K562 (cell line): ENCODE measurements at regions not wholly inside any gene's neighbourhood (a gene's known extent, or its start where the extent isn't known, plus 50 kb on each side); places are given as distances from the start of the nearest gene placed in this dataset.

Source experiments
- ATAC-seq: fragments of 200-7000 bp; cut with Tn5 transposase; 3 replicates; pipeline ENCODE4 v1.9.1; 2020; ENCODE audit warnings: moderate library complexity
- BruUV-seq: library from RNA; stranded (reverse); fragments of 400-500 nt; replicated peaks from 2 replicates; lab custom pipeline; 2021; lab: Mats Ljungman, UMichigan
- CTCF ChIA-PET: fragments of 300-600 bp; formaldehyde crosslinking; extraction: SDS; loops from one replicate; lab custom pipeline; 2021; ENCODE audit warnings: low intra/inter-chr PET ratio; lab: Yijun Ruan, JAX
- POLR2A ChIA-PET: fragments of 300-600, 350-650 bp; sonication (Branson Sonifier 250); formaldehyde crosslinking; extraction: SDS; loops from one replicate; lab custom pipeline; 2021; ENCODE audit warnings: antibody characterized with exemption, inconsistent platforms; lab: Yijun Ruan, JAX
- DNase-seq, 4 experiments: peaks; one replicate each; pipeline versions ENCODE4 v3.0.0 to v3.0.0-alpha.2; 2011 to 2018; ENCODE audit warnings: low spot score in 3 of 4, mixed read lengths in 3 of 4; ENCODE audit errors: extremely low read depth in 1 of 4
- FAIRE-seq: peaks from 2 replicates; lab custom pipeline; 2011; peaks lifted over from hg19 to GRCh38; lab: Jason Lieb, UNC
- H2AFZ ChIP-seq: 2 replicates; pipeline ENCODE4 v1.6.0; 2011; ENCODE audit warnings: low read depth, low read length, control low read depth, inconsistent platforms
- H3K27ac ChIP-seq: fragments of 200-600 bp; 3 replicates; pipeline ENCODE4 v1.8.0; 2011; ENCODE audit warnings: low read depth, mild to moderate bottlenecking, control low read depth, inconsistent platforms, low read length, moderate library complexity, mixed read lengths; ENCODE audit errors: extremely low read depth
- H3K27me3 ChIP-seq, 2 experiments: fragments of 300-600 bp in 1 of 2; 2 replicates in 1 of 2; 3 replicates in 1 of 2; pipeline versions ENCODE4 v1.6.0 to v1.8.0; 2011; ENCODE audit warnings: inconsistent platforms in 2 of 2, low read length in 2 of 2, mild to moderate bottlenecking in 1 of 2, mixed read lengths in 1 of 2, moderate library complexity in 1 of 2; ENCODE audit not compliant: control insufficient read depth in 2 of 2, insufficient read depth in 2 of 2
- H3K36me3 ChIP-seq: fragments of 300-600 bp; 3 replicates; pipeline ENCODE4 v1.8.0; 2011; ENCODE audit warnings: mild to moderate bottlenecking, low read length, inconsistent platforms; ENCODE audit not compliant: control insufficient read depth, insufficient read depth
- H3K4me1 ChIP-seq, 2 experiments: fragments of 200-600 bp in 1 of 2; replicated peaks in 1 of 2; 2 replicates in 1 of 2; 3 replicates in 1 of 2; pipeline versions ENCODE4 v1.5.1 to v1.8.0; 2011; ENCODE audit warnings: inconsistent platforms in 2 of 2, low read length in 2 of 2, mild to moderate bottlenecking in 1 of 2, mixed read lengths in 1 of 2, moderate library complexity in 1 of 2; ENCODE audit not compliant: control insufficient read depth in 2 of 2, insufficient read depth in 2 of 2
- H3K4me2 ChIP-seq: 2 replicates; pipeline ENCODE4 v1.6.1; 2011; ENCODE audit warnings: low read length, control low read depth, inconsistent platforms, mixed read lengths; ENCODE audit not compliant: insufficient read depth
- H3K4me3 ChIP-seq: fragments of 200-600 bp; sonication (generic), shearing (Covaris generic); 2 replicates; pipeline ENCODE4 v1.5.1; 2016; ENCODE audit warnings: control low read depth, inconsistent platforms
- H3K79me2 ChIP-seq: fragments of 200-600 bp; 3 replicates; pipeline ENCODE4 v1.8.0; 2011; ENCODE audit warnings: low read length, inconsistent platforms; ENCODE audit not compliant: control insufficient read depth, insufficient read depth
- H3K9ac ChIP-seq, 2 experiments: 2 replicates each; pipeline versions ENCODE4 v1.6.0 to v1.6.1; 2011; ENCODE audit warnings: low read depth in 2 of 2, low read length in 2 of 2, control low read depth in 1 of 2, inconsistent platforms in 1 of 2, mild to moderate bottlenecking in 1 of 2, mixed read lengths in 1 of 2; ENCODE audit not compliant: insufficient read depth in 1 of 2
- H3K9me1 ChIP-seq: one replicate; pipeline ENCODE4 v1.6.0; 2011; ENCODE audit warnings: inconsistent platforms, mild to moderate bottlenecking, low read length, moderate library complexity; ENCODE audit not compliant: control insufficient read depth, insufficient read depth
- H3K9me3 ChIP-seq: replicated peaks from 2 replicates; pipeline ENCODE4 v1.5.1; 2011; ENCODE audit warnings: low read depth, low read length, inconsistent platforms; ENCODE audit not compliant: control insufficient read depth, insufficient read depth
- H4K20me1 ChIP-seq: replicated peaks from 2 replicates; pipeline ENCODE4 v1.6.1; 2011; ENCODE audit warnings: low read length, inconsistent platforms, mixed read lengths; ENCODE audit not compliant: control insufficient read depth, insufficient read depth
- DIDO1 ChIP-seq: fragments of 450-650 bp; IDR thresholded peaks from 2 replicates; pipeline ENCODE4 v1.6.1; 2016; ENCODE audit warnings: low read depth, missing biosample characterization, missing genetic modification characterization
- JUNB ChIP-seq: fragments of 450-650 bp; formaldehyde crosslinking; conservative IDR thresholded peaks from 2 replicates; pipeline ENCODE4 v1.4.0; 2020; ENCODE audit warnings: mild to moderate bottlenecking
- NCOA6 ChIP-seq: fragments of 450-650 bp; IDR thresholded peaks from 2 replicates; pipeline ENCODE4 v1.6.1; 2017; ENCODE audit warnings: mild to moderate bottlenecking
- NR2C2 ChIP-seq, 2 experiments: fragments of 200-800 bp in 1 of 2; sonication (Bioruptor generic) in 1 of 2; sonication (generic) in 1 of 2; formaldehyde crosslinking in 1 of 2; IDR thresholded peaks; 2 replicates each; pipeline versions ENCODE4 v1.6.1 to v1.8.0; 2016 to 2022; ENCODE audit warnings: mild to moderate bottlenecking in 1 of 2, missing compliant biosample characterization in 1 of 2, missing genetic modification characterization in 1 of 2, missing genetic modification reagents in 1 of 2
- SIX5 ChIP-seq, 2 experiments: IDR thresholded peaks; 2 replicates each; pipeline ENCODE4 v1.6.1; 2011; ENCODE audit warnings: low read length in 2 of 2, borderline replicate concordance in 1 of 2, low read depth in 1 of 2, mild to moderate bottlenecking in 1 of 2, moderate library complexity in 1 of 2; ENCODE audit not compliant: insufficient read depth in 1 of 2
- TFAM ChIP-seq: fragments of 250-450 bp; sonication (Bioruptor Pico); conservative IDR thresholded peaks from 2 replicates; pipeline ENCODE4 v1.5.0; 2021; ENCODE audit warnings: mild to moderate bottlenecking, moderate library complexity
- YBX1 ChIP-seq: fragments of 450-650 bp; IDR thresholded peaks from 2 replicates; pipeline ENCODE4 v1.7.1; 2016; ENCODE audit warnings: mild to moderate bottlenecking
- ZNF408 ChIP-seq: fragments of 250-450 bp; sonication (Bioruptor Pico); IDR thresholded peaks from 2 replicates; pipeline ENCODE4 v1.4.0; 2020; ENCODE audit warnings: low read depth, mild to moderate bottlenecking, moderate library complexity
- ZNF41 ChIP-seq: fragments of 250-450 bp; sonication (Bioruptor Pico); conservative IDR thresholded peaks from 2 replicates; pipeline ENCODE4 v1.4.0; 2020; ENCODE audit warnings: mild to moderate bottlenecking
- WGBS: fragments of 100-300 bp; shearing (Covaris generic); methylation state at CpG from one replicate; pipeline ENCODE4 v1.1.6; 2016; ENCODE audit warnings: low coverage, mixed read lengths; ENCODE audit not compliant: insufficient coverage; ENCODE audit errors: missing lambda C conversion rate; 5-methylcytosine and 5-hydroxymethylcytosine counted together
- in situ Hi-C: fragments of 300-500 bp; cut with MboI; formaldehyde crosslinking; loops from 4 replicates; pipeline ENCODE4 v1.15.0; 2018; ENCODE audit warnings: inconsistent platforms, mixed read lengths
- intact Hi-C: fragments of 100-400 bp; cut with micrococcal nuclease; formaldehyde crosslinking; loops from 2 replicates; pipeline ENCODE4 v1.14.2; 2022
- TF ChIP-seq, protein P1 (sequence below), 2 experiments: IDR thresholded peaks in 1 of 2; conservative IDR thresholded peaks in 1 of 2; 2 replicates each; pipeline ENCODE4 v1.6.1; 2016; ENCODE audit warnings: low read depth in 2 of 2, mild to moderate bottlenecking in 1 of 2, missing compliant biosample characterization in 1 of 2, missing genetic modification characterization in 1 of 2, moderate library complexity in 1 of 2
- TF ChIP-seq, protein P2 (sequence below): sonication (generic); formaldehyde crosslinking; IDR thresholded peaks from 2 replicates; pipeline ENCODE4 v1.8.0; 2022; ENCODE audit warnings: mild to moderate bottlenecking, missing genetic modification reagents, borderline replicate concordance
- TF ChIP-seq, protein P3 (sequence below): fragments of 250-450 bp; sonication (Bioruptor Pico); IDR thresholded peaks from 2 replicates; pipeline ENCODE4 v1.4.0; 2020

DNA sequence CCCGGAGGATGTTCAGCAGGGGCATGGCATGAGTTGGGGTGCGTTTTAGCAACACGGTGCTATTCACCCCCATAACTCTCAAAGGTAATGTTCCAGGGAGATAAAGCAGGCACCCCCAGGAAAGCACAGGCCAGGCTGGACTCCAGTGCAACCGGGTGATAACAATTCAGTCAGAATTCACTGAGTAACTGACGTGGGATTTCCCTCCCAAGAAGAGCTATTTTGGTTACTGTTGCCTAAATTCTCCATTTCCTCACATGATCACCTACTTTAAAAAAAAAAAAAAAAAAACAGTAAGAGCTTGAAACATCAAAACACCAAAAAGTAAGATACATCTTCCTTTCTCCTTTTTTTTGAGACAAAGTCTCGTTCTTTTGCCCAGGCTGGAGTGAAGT, 137.6 kb upstream of the WWC1 start:
- DNase-seq (no peak), ATAC-seq (no peak), FAIRE-seq (no peak)
- Histone ChIP-seq H3K9ac (no peak overlapping the region), H3K9me1 (no peaks in the 10 kb centered on the region), H3K4me3 (no peak overlapping the region), H3K9me3 (no peaks in the 10 kb centered on the region), H3K79me2 (no peaks in the 10 kb centered on the region), H3K36me3 (no peaks in the 10 kb centered on the region), H3K27ac (no peak overlapping the region), H3K4me2 (no peak overlapping the region), H2AFZ (no peak overlapping the region), H3K4me1 (no peaks in the 10 kb centered on the region), H4K20me1 (no peaks in the 10 kb centered on the region), H3K27me3 (no peaks in the 10 kb centered on the region; a peak in 2 of 5 replicates)
- 1% methylated on average over 6 of the region's 6 CpGs for WGBS
- CTCF ChIA-PET, result no interaction called here
- intact Hi-C loops (no loop called here), in situ Hi-C loops (no loop called here)
- POLR2A ChIA-PET, result no interaction called here
- BruUV-seq, result no TSS peak
- no peak for TF ChIP-seq NCOA6
- no peak for TF ChIP-seq NR2C2 (CRISPR knock-in tag; IDR thresholded peaks at IDR 0.05)
- TF ChIP-seq NR2C2 (tag; IDR thresholded peaks at IDR 0.05), result no peak
- no peak for TF ChIP-seq TFAM (CRISPR knock-in tag)
- TF ChIP-seq JUNB (CRISPR knock-in tag), result no peak
- TF ChIP-seq ZNF41 (CRISPR knock-in tag), result no peak
- TF ChIP-seq, protein P1, sequence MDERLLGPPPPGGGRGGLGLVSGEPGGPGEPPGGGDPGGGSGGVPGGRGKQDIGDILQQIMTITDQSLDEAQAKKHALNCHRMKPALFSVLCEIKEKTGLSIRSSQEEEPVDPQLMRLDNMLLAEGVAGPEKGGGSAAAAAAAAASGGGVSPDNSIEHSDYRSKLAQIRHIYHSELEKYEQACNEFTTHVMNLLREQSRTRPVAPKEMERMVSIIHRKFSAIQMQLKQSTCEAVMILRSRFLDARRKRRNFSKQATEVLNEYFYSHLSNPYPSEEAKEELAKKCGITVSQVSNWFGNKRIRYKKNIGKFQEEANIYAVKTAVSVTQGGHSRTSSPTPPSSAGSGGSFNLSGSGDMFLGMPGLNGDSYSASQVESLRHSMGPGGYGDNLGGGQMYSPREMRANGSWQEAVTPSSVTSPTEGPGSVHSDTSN (CRISPR knock-in tag; IDR thresholded peaks at IDR 0.05; ENCODE audit: low read depth), result no peak
- TF ChIP-seq, protein P1 (tag; conservative IDR thresholded peaks at IDR 0.05; ENCODE audit: low read depth), result no peak
- no peak for TF ChIP-seq SIX5 (IDR thresholded peaks at IDR 0.05; ENCODE audit: borderline replicate concordance in 1 of 2, insufficient read depth in 1 of 2, low read depth in 1 of 2, low read length in 2 of 2)
- TF ChIP-seq, protein P2, sequence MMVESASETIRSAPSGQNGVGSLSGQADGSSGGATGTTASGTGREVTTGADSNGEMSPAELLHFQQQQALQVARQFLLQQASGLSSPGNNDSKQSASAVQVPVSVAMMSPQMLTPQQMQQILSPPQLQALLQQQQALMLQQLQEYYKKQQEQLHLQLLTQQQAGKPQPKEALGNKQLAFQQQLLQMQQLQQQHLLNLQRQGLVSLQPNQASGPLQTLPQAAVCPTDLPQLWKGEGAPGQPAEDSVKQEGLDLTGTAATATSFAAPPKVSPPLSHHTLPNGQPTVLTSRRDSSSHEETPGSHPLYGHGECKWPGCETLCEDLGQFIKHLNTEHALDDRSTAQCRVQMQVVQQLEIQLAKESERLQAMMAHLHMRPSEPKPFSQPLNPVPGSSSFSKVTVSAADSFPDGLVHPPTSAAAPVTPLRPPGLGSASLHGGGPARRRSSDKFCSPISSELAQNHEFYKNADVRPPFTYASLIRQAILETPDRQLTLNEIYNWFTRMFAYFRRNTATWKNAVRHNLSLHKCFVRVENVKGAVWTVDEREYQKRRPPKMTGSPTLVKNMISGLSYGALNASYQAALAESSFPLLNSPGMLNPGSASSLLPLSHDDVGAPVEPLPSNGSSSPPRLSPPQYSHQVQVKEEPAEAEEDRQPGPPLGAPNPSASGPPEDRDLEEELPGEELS, result no peak
- TF ChIP-seq YBX1, result no peak
- no peak for TF ChIP-seq DIDO1 (tag)
- TF ChIP-seq, protein P3, sequence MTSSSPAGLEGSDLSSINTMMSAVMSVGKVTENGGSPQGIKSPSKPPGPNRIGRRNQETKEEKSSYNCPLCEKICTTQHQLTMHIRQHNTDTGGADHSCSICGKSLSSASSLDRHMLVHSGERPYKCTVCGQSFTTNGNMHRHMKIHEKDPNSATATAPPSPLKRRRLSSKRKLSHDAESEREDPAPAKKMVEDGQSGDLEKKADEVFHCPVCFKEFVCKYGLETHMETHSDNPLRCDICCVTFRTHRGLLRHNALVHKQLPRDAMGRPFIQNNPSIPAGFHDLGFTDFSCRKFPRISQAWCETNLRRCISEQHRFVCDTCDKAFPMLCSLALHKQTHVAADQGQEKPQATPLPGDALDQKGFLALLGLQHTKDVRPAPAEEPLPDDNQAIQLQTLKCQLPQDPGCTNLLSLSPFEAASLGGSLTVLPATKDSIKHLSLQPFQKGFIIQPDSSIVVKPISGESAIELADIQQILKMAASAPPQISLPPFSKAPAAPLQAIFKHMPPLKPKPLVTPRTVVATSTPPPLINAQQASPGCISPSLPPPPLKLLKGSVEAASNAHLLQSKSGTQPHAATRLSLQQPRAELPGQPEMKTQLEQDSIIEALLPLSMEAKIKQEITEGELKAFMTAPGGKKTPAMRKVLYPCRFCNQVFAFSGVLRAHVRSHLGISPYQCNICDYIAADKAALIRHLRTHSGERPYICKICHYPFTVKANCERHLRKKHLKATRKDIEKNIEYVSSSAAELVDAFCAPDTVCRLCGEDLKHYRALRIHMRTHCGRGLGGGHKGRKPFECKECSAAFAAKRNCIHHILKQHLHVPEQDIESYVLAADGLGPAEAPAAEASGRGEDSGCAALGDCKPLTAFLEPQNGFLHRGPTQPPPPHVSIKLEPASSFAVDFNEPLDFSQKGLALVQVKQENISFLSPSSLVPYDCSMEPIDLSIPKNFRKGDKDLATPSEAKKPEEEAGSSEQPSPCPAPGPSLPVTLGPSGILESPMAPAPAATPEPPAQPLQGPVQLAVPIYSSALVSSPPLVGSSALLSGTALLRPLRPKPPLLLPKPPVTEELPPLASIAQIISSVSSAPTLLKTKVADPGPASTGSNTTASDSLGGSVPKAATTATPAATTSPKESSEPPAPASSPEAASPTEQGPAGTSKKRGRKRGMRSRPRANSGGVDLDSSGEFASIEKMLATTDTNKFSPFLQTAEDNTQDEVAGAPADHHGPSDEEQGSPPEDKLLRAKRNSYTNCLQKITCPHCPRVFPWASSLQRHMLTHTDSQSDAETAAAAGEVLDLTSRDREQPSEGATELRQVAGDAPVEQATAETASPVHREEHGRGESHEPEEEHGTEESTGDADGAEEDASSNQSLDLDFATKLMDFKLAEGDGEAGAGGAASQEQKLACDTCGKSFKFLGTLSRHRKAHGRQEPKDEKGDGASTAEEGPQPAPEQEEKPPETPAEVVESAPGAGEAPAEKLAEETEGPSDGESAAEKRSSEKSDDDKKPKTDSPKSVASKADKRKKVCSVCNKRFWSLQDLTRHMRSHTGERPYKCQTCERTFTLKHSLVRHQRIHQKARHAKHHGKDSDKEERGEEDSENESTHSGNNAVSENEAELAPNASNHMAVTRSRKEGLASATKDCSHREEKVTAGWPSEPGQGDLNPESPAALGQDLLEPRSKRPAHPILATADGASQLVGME (CRISPR knock-in tag), result no peak
- no peak for TF ChIP-seq ZNF408 (CRISPR knock-in tag)
